ENCODE measurements at regions not wholly inside any gene's neighbourhood (a gene's known extent, or its start where the extent isn't known, plus 50 kb on each side); places are given as distances from the start of the nearest gene placed in this dataset.

- intact Hi-C loops (cut with DNase I; ENCODE audit: low total_unique reads), result no loop called here
- TF ChIP-seq CTCF (IDR thresholded peaks at IDR 0.05) (no peak), POLR2A (IDR thresholded peaks at IDR 0.05) (no peak)
- H3K4me3 ChIP-seq (ENCODE audit: low read depth, poor library complexity, severe bottlenecking), result no peak overlapping the region
- DNase-seq (ENCODE audit: low spot score in 2 of 2), result no peak
- WGBS, 2 donors, result 69 to 76% methylated on average over 6 of the region's 6 CpGs
These were observed 64.2 kb upstream of the GREB1L start for GRCh38 chr18:21177822-21178221.

- no peak overlapping the region for H3K4me3 ChIP-seq (ENCODE audit: low read depth, poor library complexity, severe bottlenecking)
- WGBS, 2 donors, result 33 to 37% methylated on average over 7 of the region's 7 CpGs
- TF ChIP-seq POLR2A (IDR thresholded peaks at IDR 0.05), result no peak
- TF ChIP-seq CTCF (IDR thresholded peaks at IDR 0.05), result no peak
- DNase-seq (ENCODE audit: low spot score in 2 of 2), result peak in 1 of 2 donors; percentile 37
- intact Hi-C loops (cut with DNase I; ENCODE audit: low total_unique reads), result no loop called here
These were observed 62.3 kb upstream of the GREB1L start for GRCh38 chr18:21179590-21180220.

- no peak for DNase-seq (ENCODE audit: low spot score in 2 of 2)
- H3K4me3 ChIP-seq (ENCODE audit: low read depth, poor library complexity, severe bottlenecking), result no peak overlapping the region
- intact Hi-C loops (cut with DNase I; ENCODE audit: low total_unique reads), result no loop called here
- WGBS, 2 donors, result 75 to 82% methylated on average over 7 of the region's 7 CpGs
- TF ChIP-seq CTCF (IDR thresholded peaks at IDR 0.05), result no peak
- TF ChIP-seq POLR2A (IDR thresholded peaks at IDR 0.05), result no peak
These were observed 61.4 kb upstream of the GREB1L start for GRCh38 chr18:21180588-21180987.

- intact Hi-C loops (cut with DNase I; ENCODE audit: low total_unique reads), result no loop called here
- TF ChIP-seq POLR2A (IDR thresholded peaks at IDR 0.05) (no peak), CTCF (IDR thresholded peaks at IDR 0.05) (no peak)
- 65 to 66% methylated on average over 3 of the region's 3 CpGs for WGBS, 2 donors
- DNase-seq (ENCODE audit: low spot score in 2 of 2), result no peak
- H3K4me3 ChIP-seq (ENCODE audit: low read depth, poor library complexity, severe bottlenecking), result no peak overlapping the region
These were observed 60.3 kb upstream of the GREB1L start for GRCh38 chr18:21181766-21182165.

- WGBS, 2 donors, result 65 to 67% methylated on average over 3 of the region's 3 CpGs
- DNase-seq (ENCODE audit: low spot score in 2 of 2), result no peak
- TF ChIP-seq POLR2A (IDR thresholded peaks at IDR 0.05) (no peak), CTCF (IDR thresholded peaks at IDR 0.05) (no peak)
- intact Hi-C loops (cut with DNase I; ENCODE audit: low total_unique reads), result no loop called here
- no peak overlapping the region for H3K4me3 ChIP-seq (ENCODE audit: low read depth, poor library complexity, severe bottlenecking)
These were observed 58.4 kb upstream of the GREB1L start for GRCh38 chr18:21183670-21184069.

GRCh38 chr18:21184396-21184996, 57.5 kb upstream of the GREB1L start:
- TF ChIP-seq POLR2A (IDR thresholded peaks at IDR 0.05) (no peak), CTCF (IDR thresholded peaks at IDR 0.05) (no peak)
- H3K4me3 ChIP-seq (ENCODE audit: low read depth, poor library complexity, severe bottlenecking), result no peak overlapping the region
- 70 to 73% methylated on average over 7 of the region's 7 CpGs for WGBS, 2 donors
- intact Hi-C loops (cut with DNase I; ENCODE audit: low total_unique reads), result no loop called here
- peak in 1 of 2 donors; percentile 67 for DNase-seq (ENCODE audit: low spot score in 2 of 2)

Data from lower leg skin (tissue), 4 donors.